Ovary (tissue), 7 donors: ENCODE measurements at regions not wholly inside any gene's neighbourhood (a gene's known extent, or its start where the extent isn't known, plus 50 kb on each side); places are given as distances from the start of the nearest gene placed in this dataset.

Experiments used
- DNase-seq, 5 donors: peaks; one replicate each; pipeline ENCODE4 v3.0.0-alpha.2; 2019 to 2020
- H3K27ac ChIP-seq, 2 donors: fragments of 200-600 bp; one replicate each; pipeline versions ENCODE4 v1.5.1 to v1.8.0; 2019 to 2022
- H3K27me3 ChIP-seq: fragments of 200-600 bp; one replicate; pipeline ENCODE4 v1.8.0; 2022
- H3K36me3 ChIP-seq: fragments of 200-600 bp; sonication (generic); one replicate; pipeline ENCODE4 v1.5.1; 2019
- H3K4me1 ChIP-seq: one replicate; pipeline ENCODE4 v1.8.1; 2013; ENCODE audit warnings: mild to moderate bottlenecking, moderate library complexity; ENCODE audit not compliant: insufficient read depth
- H3K4me3 ChIP-seq: fragments of 200-600 bp; sonication (generic); one replicate; pipeline ENCODE4 v1.5.1; 2017
- H3K9me3 ChIP-seq, 2 donors: fragments of 200-600 bp in 1 of 2; sonication (generic) in 1 of 2; one replicate each; pipeline versions ENCODE4 v1.5.1 to v1.8.1; 2013 to 2019; ENCODE audit warnings: mild to moderate bottlenecking in 1 of 2, moderate library complexity in 1 of 2
- EP300 ChIP-seq: sonication (generic); formaldehyde crosslinking; IDR thresholded peaks from one replicate; pipeline ENCODE4 v1.6.1; 2017; ENCODE audit warnings: antibody characterized with exemption
- POLR2A ChIP-seq: fragments of 450-650 bp; IDR thresholded peaks from one replicate; pipeline ENCODE4 v1.6.1; 2017; ENCODE audit warnings: antibody characterized with exemption, mild to moderate bottlenecking, moderate library complexity
- WGBS, 3 donors: extraction: QIAGEN DNeasy Blood & Tissue Kit in 1 of 3; methylation state at CpG; one replicate each; pipeline versions ENCODE4 v1.1.5 to v1.1.7; 2013 to 2017; 5-methylcytosine and 5-hydroxymethylcytosine counted together
- intact Hi-C, 4 donors: fragments of 100-400 bp; cut with DNase I; formaldehyde crosslinking; loops; one replicate each; pipeline versions ENCODE4 v1.11.0 to v1.15.1; 2022 to 2023
- TF ChIP-seq, protein P1 (sequence below), 3 donors: fragments of 450-650 bp in 2 of 3; fragments of 200-600 bp in 1 of 3; IDR thresholded peaks; one replicate each; pipeline versions ENCODE4 v1.5.1 to v1.8.0; 2016 to 2022; ENCODE audit warnings: antibody characterized with exemption in 3 of 3, mild to moderate bottlenecking in 1 of 3
- donor health status: DM: no; HTN: no; CAD: no; lungs with moderate emphysema.
- donor health status: DM: no; HTN: no; CAD: no.
- donor health status: Bipolar disorder and iron deficiency.
- donor health status: DM: no; HTN: no; CAD: no.
- donor health status: DM: yes; HTN: yes; CAD: no.

DNA sequence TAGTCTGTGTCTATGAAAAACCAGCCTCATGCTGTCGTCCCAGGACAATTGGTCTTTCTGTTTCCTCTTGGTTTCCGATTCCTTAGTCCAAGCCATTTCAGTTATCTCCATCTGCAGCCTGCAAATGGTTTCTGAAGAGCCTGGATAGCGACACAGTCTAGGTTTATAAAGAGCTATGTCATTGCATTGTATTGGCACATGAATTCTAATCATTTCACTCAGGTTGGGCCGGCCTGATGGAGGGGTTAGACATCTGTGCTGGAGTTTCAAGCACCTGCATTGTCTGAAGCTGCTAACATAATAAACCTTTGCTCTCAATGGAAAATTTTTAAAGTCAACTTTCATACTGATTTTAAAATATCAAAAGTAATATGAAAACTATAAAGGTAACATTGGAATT lies 232.6 kb upstream of the MAP3K7 start:
- Histone ChIP-seq H3K27me3 (no peaks in the 10 kb centered on the region), H3K27ac (no peak overlapping the region), H3K4me3 (no peak overlapping the region), H3K9me3 (no peaks in the 10 kb centered on the region), H3K4me1 (no peaks in the 10 kb centered on the region), H3K36me3 (no peaks in the 10 kb centered on the region)
- 80 to 93% (median 92%) methylated on average over 4 of the region's 4 CpGs for WGBS, 3 donors
- DNase-seq = no peak
- intact Hi-C loops = no loop called here
- TF ChIP-seq EP300 (no peak), POLR2A (no peak)
- TF ChIP-seq, protein P1, sequence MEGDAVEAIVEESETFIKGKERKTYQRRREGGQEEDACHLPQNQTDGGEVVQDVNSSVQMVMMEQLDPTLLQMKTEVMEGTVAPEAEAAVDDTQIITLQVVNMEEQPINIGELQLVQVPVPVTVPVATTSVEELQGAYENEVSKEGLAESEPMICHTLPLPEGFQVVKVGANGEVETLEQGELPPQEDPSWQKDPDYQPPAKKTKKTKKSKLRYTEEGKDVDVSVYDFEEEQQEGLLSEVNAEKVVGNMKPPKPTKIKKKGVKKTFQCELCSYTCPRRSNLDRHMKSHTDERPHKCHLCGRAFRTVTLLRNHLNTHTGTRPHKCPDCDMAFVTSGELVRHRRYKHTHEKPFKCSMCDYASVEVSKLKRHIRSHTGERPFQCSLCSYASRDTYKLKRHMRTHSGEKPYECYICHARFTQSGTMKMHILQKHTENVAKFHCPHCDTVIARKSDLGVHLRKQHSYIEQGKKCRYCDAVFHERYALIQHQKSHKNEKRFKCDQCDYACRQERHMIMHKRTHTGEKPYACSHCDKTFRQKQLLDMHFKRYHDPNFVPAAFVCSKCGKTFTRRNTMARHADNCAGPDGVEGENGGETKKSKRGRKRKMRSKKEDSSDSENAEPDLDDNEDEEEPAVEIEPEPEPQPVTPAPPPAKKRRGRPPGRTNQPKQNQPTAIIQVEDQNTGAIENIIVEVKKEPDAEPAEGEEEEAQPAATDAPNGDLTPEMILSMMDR (IDR thresholded peaks at IDR 0.05) = no peak

GRCh38 chr6:90818163-90818562 lies 231.3 kb upstream of the MAP3K7 start:
- H3K27ac ChIP-seq = no peak overlapping the region
- no peaks in the 10 kb centered on the region for H3K27me3 ChIP-seq
- H3K4me1 ChIP-seq = no peaks in the 10 kb centered on the region
- intact Hi-C loops = no loop called here
- TF ChIP-seq POLR2A = no peak
- no peak for TF ChIP-seq EP300
- TF ChIP-seq, protein P1 (IDR thresholded peaks at IDR 0.05) = no peak
- no peaks in the 10 kb centered on the region for H3K36me3 ChIP-seq
- H3K4me3 ChIP-seq = no peak overlapping the region
- no peak for DNase-seq
- H3K9me3 ChIP-seq = no peaks in the 10 kb centered on the region

DNA sequence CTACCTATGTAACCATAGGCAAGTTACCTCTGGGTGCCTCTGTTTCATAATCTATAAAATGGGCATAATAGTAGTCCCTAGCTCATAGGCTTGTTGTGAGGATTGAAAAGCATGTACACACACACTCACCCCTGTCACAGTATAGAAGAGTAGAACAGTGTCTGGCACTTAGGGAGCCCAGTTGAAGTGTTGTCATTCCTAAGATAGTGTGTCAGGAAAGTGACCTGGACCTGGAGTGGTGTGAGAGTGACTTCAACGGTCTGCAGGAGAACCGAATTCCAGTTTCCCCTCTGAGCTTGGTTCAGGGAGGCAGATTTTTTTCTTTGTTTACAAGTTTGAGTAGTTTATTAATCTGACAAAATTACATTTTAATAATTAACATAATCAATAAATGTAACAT lies 229.9 kb upstream of the MAP3K7 start:
- H3K27ac ChIP-seq = no peak overlapping the region
- 84 to 89% (median 85%) methylated on average over 2 of the region's 2 CpGs for WGBS, 3 donors
- no peak overlapping the region for H3K4me3 ChIP-seq
- H3K36me3 ChIP-seq = no peaks in the 10 kb centered on the region
- no peak for DNase-seq
- TF ChIP-seq EP300 = no peak
- TF ChIP-seq POLR2A = no peak
- TF ChIP-seq, protein P1 (IDR thresholded peaks at IDR 0.05) = no peak
- H3K27me3 ChIP-seq = no peaks in the 10 kb centered on the region
- H3K9me3 ChIP-seq = no peaks in the 10 kb centered on the region
- intact Hi-C loops = no loop called here
- H3K4me1 ChIP-seq = no peaks in the 10 kb centered on the region

DNA sequence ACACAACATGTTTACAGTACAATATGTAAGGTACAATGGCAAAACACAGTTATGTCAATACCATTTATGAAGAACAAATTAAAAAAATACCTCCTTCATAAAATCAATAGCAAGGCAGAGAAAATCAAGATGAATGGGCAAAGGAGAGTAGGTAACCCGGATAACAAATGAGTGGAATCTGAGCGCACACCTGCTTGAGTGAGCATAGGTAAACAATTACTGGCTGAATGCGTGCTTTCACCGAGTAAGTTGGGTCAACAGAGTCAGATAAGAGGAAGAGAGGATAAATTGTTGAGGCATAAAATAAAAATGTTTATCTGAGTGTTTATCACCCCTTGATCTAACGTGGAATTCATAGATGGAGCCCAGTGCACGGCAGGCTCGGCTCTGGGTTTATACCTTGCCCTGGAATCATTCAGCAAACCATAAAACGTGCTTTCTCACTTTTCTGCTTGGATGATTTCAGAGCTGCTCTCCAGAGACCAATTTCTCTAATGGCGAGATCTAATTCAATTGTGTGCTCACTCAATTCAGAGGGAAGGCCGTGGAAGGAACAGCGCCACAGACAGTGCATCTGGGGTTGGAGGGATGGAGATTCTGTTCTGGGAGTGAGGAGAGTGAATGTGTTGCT lies 224.8 kb upstream of the MAP3K7 start:
- Histone ChIP-seq H3K4me3 (no peak overlapping the region), H3K9me3 (no peaks in the 10 kb centered on the region), H3K4me1 (no peaks in the 10 kb centered on the region), H3K36me3 (no peaks in the 10 kb centered on the region), H3K27me3 (no peaks in the 10 kb centered on the region), H3K27ac (no peak overlapping the region)
- 68 to 69% (median 69%) methylated on average over 11 of the region's 11 CpGs for WGBS, 3 donors
- no peak for DNase-seq
- TF ChIP-seq POLR2A (no peak), EP300 (no peak)
- TF ChIP-seq, protein P1 (IDR thresholded peaks at IDR 0.05) = no peak
- intact Hi-C loops = no loop called here
